ENCODE measurements at regions not wholly inside any gene's neighbourhood (a gene's known extent, or its start where the extent isn't known, plus 50 kb on each side); places are given as distances from the start of the nearest gene placed in this dataset.
"Not testable (repeated sequence)": the region's sequence is repeated elsewhere in the genome, so short reads cannot be mapped to it uniquely, and the experiment has no call there.

DNA sequence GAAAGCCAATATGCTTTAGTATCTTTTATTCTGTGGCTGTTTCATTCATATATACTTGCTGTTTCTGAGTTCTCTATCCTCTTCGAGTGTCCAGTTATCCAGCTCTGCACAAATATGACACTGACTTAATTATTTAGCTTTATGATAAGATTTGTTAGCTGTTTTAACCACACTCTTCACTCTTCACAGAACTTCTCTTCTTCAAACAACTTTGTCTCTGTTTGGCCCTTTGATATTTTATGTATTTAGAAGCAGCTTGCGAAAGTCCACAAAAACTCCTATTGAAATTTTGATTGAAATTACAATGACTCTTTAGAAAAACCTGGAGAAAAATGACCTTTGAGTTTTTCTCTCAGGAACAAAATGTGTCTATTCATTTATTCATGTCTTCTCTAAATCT, 407.0 kb downstream of the CPS1 start:
- no peak for DNase-seq

DNA sequence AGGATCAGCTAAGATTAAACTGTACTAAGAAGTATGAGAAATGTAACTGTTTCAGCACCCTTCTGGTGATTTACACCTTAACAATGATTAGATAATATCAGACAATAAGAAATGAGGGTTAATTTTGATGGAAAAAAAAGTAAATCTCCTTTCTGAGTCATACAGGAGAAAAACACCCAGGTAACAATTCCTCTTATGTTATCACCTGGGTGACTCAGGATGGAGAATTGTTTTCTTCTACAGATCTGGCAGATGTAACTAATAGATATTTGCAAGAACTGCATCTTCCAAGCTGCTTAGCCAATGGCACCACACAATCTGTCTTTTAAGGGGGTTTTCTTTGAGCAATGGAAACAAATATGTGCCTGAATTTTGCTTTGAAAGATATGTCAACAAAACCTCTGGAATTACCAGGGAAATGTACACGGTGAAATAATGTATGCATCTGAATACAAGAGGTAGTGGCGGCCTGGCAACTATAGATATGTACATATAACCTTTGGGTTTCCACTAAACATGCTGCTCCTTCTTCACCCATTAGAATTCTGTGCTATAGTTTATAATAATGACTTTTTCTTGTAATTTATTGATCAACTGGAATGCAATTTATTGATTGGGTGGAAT, 407.9 kb downstream of the CPS1 start:
- DNase-seq = no peak

DNA sequence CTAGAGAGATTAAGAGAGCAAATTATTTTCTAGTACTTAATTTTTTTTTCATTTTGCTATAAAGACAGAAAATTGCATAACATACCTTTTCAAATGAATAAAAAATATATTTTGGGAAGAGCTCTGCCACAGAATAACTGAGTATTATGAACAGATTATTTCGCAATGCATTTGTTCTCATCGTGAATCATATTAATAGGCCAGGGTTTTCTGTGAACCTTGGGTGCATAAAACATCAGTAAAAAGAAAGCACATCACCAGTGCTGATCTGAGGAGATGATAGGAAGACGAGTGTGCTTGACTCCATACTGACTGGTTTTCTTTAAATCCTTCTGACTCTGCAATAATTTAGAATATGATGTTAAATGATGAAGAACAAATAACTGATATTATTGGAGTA, 409.1 kb downstream of the CPS1 start:
- no peak for DNase-seq

DNA sequence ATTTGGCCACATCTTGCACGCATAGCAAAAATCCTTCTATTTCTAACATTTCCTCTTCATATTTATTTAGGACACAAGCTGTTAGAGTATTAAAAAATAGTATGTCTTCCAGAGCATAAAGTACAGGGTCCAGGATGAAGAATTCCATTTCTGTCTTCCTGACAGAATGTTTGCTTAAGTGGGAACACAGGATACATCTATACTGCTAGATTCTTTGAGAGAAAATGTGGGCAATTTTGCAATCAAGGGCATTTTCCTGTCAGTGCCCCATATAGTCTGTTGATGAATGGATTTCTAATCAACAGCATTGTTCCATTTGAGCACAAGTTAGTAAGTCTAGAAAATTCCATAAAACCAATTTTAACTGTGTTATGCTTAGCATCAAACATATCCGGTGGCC, 409.9 kb downstream of the CPS1 start:
- DNase-seq = no peak

DNA sequence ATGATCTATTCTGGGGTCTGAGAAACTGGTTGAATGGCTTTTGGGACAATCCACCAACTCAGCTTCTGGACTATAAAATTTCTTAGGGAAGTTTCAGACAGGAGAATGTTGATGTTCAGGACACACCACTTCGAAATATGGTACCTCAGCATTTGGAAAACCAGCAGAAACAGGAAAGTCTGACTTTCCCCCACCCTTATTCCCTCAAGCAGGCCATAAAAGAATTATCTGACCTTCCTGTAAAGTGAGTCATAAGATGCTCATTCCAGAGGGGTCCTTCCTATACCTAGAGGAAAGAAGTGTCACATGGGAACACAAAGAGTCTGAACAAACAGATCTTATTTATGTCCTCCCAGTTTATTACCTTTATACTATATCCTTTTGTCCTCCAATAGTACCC, 415.0 kb downstream of the CPS1 start:
- DNase-seq = no peak

DNA sequence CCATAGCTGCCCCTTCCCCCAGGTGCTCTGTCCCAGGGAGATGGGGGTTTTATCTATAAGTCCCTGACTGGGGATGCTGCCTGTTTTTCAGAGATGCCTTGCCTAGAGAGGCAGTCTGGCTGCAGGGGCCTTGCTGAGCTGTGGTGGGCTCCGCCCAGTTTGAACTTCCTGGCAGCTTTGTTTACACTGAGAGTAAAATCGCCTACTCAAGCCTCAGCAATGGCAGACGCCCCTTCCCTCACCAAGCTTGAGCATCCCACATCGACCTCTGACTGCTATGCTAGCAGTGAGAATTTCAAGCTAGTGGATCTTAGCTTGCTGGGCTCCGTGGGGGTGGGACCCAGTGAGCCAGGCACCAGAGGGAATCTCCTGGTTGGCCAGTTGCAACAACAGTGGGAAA, 430.4 kb downstream of the CPS1 start:
- not testable (repeated sequence) for DNase-seq

DNA sequence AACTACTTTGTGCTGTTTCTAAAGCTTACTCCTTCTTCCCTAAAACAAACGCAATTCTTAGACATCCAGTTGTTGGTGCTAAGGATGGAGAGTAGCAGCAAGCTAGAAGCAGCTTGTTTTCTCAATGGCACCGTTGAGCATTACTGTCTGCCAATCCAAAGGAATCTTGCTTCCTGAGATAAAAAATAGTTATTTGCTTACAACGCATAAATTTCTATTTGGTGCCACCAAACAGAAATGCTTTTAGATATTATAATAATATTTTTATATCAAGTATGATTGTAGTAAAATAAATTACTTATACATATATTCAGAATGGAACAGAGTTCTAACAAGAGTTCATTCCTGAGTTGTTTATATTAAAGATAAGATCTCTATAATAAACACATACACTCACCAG, 434.7 kb downstream of the CPS1 start:
- no peak for DNase-seq

DNA sequence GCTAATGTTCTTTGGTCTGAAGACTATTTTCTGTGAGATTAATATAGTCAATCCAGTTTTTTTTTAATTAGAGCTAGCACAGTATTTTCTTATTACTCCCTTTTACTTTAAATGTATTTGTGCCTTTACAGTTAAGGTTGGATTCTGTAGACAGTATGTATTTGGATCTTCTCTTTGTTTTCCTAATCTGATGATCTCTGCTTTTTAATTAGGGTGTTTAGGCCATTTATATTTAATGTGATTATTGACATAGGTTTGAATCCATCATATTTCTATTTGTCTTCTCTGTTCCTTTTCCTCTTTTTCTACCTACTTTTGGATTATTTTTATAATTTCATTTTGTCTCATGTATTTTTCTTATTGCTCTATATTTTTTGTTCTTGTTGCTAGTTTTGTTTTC, 437.7 kb downstream of the CPS1 start:
- no peak for DNase-seq

DNA sequence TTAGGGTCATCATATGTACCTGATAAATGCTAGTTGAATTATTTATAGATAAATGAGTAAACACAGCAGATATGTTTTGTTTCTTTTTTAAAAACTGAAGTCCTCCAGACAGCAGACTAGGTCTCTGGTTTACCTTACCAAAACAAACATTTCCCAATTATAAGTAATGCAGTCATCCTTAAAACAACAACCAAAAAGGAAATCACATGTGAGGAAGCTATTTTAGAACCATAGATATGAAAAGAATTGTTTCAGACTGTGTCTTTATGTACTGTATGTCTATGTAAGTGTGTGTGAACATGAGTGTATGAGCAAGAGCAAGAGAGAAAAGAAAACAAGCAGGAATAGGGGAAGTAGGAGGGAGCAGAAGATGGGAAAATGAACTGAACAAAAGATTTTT, 441.0 kb downstream of the CPS1 start:
- DNase-seq = no peak

DNA sequence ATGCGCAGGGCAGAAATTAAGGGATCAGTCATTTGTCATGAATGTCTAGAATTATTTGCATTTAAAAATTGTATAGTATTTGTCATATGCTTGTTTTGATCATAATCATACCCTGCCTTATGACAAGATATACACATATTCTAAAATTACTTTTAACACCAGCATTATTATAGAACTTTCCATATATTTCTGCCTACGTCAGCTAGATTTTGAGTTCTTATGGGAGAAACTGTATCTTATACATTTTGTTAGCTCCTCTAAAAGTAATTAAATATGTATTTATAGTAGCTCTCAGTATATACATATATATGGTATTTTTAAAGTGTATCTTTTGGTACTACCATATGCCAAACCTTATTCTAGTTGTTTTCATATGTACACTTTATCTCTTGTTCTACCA, 441.9 kb downstream of the CPS1 start:
- DNase-seq = no peak

DNA sequence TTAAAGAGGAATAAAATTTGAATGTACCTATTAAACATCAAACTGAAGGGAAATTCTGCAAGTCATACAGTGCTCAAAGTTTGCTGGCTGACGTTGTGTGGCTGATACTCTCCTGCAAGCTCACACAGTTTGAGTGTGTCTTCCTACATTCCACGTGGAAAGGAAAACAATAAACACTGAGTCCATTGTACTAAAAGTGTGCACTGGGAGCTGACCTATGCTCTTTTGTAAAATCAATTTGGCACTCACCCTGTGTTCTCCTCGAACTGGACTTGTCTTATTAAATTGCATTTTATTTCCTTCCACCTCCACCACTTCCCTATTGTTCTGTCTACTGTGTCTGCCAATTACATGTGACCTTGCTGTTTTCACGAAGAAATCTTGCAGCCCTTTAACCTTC, 458.0 kb downstream of the CPS1 start:
- no peak for DNase-seq

DNA sequence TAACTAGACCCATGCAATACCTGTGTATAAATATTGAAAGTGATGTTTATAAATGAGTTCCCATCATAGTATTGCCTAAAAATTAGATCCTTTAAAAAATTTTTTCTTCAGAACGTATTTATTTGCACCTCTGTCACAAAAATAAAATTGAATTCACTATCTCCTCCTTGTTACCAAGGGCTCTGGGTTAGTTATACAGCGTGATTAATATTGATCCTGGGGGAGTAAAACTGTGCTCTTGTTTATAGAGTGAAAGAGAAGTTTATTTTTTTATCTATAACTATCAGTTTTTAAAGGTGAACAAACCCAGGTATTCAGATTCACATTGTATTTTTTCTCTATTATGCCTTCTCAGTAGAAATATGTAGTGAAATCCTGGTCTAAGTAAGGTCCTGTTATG, 458.5 kb downstream of the CPS1 start:
- DNase-seq = no peak

DNA sequence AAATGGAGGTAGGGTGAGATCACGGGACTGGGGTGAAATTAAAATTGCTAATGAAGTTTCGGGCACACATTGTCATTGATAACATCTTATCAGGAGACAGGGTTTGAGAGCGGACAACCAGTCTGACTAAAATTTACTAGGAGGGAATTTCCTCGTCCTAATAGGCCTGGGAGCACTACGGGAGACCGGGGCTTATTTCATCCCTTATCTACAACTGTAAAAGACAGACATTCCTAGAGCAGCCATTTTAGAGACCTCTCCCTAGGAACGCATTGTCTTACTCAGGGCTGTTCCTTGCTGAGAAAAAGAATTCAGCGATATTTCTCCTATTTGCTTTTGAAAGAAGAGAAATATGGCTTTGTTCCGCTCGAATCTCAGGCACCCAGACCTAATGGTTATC, 468.7 kb downstream of the CPS1 start:
- not testable (repeated sequence) for DNase-seq

DNA sequence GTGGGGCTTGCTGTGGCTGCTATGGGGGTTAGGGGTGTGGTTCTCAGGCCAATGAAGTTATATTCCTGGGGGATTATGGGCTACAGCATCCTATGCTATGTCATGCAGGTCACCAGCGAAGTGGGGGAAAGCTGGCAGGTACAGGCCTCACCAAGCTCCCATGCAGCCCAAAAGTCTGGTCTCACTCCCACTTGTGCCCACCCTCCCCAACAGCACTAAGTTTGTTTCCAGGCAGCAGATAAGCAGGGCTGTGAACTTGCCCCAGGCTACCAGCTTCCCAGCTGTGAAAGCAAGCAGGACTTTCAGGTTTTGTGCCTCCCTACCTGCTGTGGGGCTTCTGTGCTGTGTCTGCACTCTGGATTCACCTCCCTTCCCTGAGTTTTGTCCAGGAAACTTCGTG, 469.7 kb downstream of the CPS1 start:
- DNase-seq = no peak

DNA sequence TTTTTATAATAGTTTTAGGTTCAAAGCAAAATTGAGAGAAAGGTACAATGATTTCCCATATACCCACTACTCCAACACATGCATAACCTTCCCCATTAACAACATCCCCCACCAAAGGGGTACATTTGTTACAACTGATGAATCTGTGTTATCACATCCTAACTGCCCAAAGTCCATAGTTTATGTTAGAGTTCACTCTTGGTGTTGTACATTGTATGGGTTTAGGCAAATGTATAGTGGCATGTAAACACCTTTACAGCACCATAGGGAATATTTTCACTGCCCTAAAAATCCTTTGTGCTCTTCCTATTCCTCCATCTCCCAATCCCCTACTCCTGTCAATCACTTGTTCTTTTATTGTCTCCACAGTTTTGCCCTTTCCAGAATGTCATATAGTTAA, 471.6 kb downstream of the CPS1 start:
- no peak for DNase-seq

DNA sequence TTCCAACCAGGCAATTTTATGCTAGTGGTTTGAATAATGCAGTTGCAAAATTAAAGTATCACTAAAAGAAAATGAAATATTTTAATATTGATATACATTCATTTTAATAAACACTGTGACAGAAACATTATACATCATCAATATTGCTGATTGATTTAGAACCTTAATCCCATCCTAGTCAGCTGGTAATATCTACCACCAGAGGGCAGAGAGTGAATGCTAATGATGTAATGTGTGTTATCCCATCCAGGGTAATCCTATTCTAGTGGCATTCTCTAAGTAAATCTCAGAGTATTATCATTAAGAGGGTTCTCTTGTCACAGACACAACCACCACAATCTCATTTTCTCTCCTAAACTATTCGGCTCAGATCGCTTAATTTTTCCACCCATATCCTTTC, 477.4 kb downstream of the CPS1 start:
- no peak for DNase-seq

DNA sequence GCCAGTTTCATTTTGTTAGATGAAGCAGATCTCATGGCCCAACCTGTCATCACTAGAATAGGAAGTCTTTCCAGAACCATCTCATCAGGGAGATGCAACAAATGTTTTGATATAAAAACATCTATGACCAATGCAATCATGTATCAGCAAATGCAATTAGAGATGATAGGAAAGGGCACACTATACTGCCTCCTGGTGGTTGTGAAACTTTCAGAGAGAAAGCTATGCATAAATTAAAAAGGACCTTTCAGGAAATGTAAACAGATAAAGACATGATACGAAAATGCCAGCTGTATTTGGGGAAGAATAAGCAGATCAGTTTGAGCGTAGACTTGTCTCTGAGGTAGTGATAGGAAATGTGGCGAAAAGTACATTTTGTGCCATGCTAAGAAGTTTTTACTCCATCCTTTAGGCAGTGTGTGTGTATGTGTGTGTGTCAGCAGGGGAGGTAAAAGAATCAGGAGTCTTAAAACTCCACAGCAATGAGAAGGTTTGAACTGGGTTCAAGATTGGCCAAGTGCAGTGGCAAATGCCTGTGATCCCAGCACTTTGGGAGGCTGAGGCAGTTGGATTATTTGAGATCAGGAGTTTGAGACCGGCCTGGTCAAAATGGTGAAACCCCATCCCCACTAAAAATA, 479.3 kb downstream of the CPS1 start:
- DNase-seq = no peak

DNA sequence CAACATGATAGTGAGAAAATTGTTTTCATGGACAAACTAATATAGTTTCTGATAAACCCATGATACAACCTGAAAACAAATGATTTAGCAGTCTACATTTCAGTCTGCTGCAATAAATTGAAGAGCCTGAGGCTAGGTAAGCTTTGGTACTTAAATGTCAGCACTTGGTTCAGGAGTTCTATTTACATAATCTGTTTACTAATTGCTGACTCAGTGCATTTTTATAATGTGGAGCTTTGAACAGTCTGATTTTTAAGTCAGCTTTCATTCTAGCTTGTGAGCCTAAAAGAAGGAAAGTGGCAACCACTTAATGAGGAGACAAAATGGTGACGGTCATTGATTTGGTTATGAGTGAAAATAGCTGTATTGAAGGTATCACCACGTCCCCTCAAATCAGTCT, 488.6 kb downstream of the CPS1 start:
- no peak for DNase-seq

DNA sequence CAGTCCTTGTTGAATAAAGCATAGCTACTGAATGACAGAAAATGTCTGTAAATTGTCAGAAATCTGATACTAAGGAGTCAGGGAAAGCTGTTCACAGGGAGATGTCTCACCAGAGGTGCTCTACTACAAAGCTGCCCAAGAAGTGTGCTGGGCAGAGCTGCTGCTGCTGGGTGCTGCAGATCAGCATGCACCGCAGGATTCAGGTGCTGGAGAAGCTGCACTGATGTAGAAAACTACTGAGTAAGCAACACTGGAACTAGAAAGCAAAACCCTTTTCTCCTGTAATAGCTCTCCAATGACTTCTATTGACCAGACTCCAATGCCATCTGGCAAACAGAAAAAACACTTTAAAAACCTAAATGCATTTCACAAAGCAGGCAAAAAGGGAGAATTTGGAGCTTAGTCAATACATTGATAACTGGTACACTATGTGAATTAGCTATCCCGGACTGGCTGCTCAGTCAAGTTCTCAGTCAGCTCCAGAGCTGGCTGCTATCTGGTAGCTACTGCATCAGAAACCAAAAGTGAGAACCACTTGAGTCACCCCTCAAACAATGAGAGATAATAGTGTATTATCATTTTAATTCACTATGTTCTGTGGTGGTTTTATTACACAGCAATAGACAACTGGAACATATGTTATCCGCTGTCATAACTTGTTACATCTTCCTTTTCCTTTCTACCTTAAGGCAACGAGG, 493.1 kb downstream of the CPS1 start:
- DNase-seq = no peak

DNA sequence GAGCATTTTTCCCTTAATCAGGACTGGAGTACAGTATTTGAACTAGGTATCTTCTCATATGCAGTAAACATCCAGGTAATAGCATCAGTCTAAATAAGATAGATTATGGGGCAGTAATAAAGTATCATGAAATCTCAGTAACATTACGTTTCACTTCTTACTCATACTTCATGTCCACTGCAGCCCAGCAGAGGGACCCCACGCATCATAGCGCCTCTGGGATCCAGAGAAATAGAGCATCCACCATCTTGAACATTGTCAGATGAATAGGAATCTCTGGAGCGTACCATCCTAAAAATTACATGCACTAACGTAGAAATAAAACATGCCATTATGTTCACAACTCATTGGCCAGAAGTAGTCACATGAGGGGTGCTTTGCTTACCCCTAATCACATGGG, 499.0 kb downstream of the CPS1 start:
- DNase-seq = no peak

DNA sequence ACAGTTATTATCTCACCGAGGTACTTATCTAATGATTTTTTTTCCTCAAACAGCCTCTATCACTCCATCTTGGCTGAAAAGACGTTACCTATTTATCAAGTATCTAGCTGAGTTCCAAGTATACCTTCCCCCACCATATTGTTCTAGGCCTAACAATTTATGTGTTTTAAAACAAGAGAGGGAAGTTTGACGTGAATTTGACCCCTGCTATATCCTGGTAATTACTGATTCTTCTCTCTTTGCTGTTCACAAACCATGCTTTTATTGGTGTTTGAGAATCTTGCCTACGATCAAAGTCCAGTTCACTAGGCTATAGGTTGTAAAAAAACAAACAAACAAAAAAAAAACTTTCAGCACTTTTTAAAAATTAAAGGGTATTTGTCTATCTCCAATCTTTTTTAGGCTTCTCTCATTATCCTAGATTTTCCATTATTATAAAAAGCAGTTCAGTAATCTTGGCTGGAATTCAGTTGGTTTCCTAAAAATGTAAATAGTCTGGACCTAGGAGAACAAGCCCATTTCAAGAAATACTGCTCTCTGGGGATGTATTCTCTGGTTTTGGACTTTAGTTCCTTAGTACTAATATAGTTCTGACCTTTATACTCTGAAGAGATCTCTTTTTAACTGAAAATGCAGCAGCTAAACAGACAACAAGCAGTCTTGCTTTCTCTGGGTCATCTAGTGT, 505.4 kb downstream of the CPS1 start:
- DNase-seq = no peak

DNA sequence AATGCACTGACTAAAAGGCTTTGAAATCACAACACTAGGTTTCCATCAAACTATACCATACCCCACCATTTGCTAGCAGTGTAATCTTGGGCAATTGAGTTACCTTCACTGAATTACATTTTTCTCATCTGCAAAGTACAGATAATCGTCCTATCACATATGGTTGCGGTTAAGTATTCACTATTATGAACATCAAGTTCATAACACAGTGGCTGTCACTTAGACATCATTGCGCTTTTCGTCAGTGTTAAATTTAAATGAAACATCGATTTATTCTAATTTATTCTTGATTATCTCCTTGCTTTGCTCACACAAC, 505.9 kb downstream of the CPS1 start:
- no peak for DNase-seq

DNA sequence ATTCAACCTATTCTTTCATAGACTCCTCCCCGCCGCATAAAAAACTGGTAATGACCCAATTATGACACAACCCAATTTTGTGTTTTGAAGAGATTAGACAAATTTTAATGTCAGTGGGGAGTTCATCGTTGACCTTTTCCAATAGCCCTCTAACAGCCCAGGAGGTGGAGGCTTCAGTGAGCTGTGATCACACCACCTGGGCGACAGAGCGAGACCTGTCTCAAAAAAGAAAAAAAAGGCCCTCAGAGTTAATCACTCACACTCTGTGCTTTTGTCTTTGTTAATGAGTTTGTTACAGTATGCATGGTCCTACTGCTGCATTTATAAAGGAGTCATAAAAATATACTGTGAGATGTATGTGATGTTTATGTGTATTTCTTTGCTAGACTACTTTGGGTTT, 510.6 kb downstream of the CPS1 start:
- no peak for DNase-seq

DNA sequence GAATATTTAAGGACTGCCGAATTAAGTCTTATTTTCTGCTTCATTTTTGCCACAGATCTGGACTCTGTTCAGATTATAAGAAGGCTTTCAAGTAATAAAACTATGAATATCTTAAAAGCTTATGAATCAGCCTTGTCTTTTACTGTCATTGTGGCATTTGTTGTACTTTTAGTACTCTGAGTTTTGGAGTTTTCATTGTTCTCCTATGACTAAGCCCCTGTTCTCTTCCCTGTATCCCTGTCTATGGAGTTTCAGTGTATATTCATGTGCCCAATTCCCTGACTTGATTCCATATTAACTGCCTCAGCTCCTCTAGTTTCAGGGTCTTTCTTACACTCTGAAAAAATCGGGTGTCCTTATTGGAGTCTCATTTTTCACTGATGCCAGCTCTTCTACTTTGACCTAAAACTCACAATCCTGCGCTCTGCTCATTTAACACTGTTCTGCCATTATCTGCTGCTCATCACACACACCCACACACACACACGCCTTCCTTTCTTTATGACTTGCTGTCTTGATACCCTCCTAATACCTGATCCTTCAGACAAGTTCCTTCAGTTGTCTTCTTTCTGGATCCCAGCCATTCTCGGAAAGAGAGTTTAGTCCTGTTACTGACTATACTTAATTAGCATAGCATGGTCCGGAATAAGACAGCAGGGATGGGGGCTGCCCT, 511.8 kb downstream of the CPS1 start:
- no peak for DNase-seq
